Neuronal stem cell (in vitro differentiated cells): ENCODE measurements at regions not wholly inside any gene's neighbourhood (a gene's known extent, or its start where the extent isn't known, plus 50 kb on each side); places are given as distances from the start of the nearest gene placed in this dataset.

ENCODE experiments used
- DNase-seq: peaks from one replicate; pipeline ENCODE4 v3.0.0-alpha.2; 2013; ENCODE audit warnings: low spot score
- H2AFZ ChIP-seq: one replicate; pipeline ENCODE4 v1.6.1; 2013; ENCODE audit warnings: mild to moderate bottlenecking, low read length, inconsistent platforms
- H2AK5ac ChIP-seq: 2 replicates; pipeline ENCODE4 v1.6.1; 2013; ENCODE audit warnings: low read depth, mild to moderate bottlenecking, inconsistent platforms, low read length, moderate library complexity, mixed read lengths
- H2BK120ac ChIP-seq: 2 replicates; pipeline ENCODE4 v1.6.1; 2013; ENCODE audit warnings: low read depth, mild to moderate bottlenecking, inconsistent platforms, low read length, moderate library complexity, mixed read lengths
- H2BK12ac ChIP-seq: one replicate; pipeline ENCODE4 v1.6.1; 2013; ENCODE audit warnings: low read length, inconsistent platforms
- H2BK15ac ChIP-seq: 2 replicates; pipeline ENCODE4 v1.6.1; 2013; ENCODE audit warnings: mild to moderate bottlenecking, low read length, inconsistent platforms, mixed read lengths
- H2BK5ac ChIP-seq: one replicate; pipeline ENCODE4 v1.6.1; 2013; ENCODE audit warnings: inconsistent platforms, mild to moderate bottlenecking, low read length, moderate library complexity
- H3K14ac ChIP-seq: one replicate; pipeline ENCODE4 v1.6.1; 2013; ENCODE audit warnings: low read length, inconsistent platforms
- H3K18ac ChIP-seq: 2 replicates; pipeline ENCODE4 v1.6.1; 2013; ENCODE audit warnings: low read length, inconsistent platforms
- H3K23ac ChIP-seq: 2 replicates; pipeline ENCODE4 v1.6.1; 2013; ENCODE audit warnings: low read depth, mild to moderate bottlenecking, mixed read lengths, low read length, inconsistent platforms; ENCODE audit not compliant: poor library complexity
- H3K27ac ChIP-seq: replicated peaks from 3 replicates; pipeline ENCODE4 v1.5.1; 2013; ENCODE audit warnings: low read length, inconsistent platforms
- H3K27me3 ChIP-seq, 3 experiments: 2 replicates each; pipeline ENCODE4 v1.6.1; 2013; ENCODE audit warnings: low read length in 3 of 3, mild to moderate bottlenecking in 2 of 3, inconsistent platforms in 1 of 3, low read depth in 1 of 3, mixed read lengths in 1 of 3, moderate library complexity in 1 of 3; ENCODE audit not compliant: control insufficient read depth in 3 of 3, insufficient read depth in 3 of 3
- H3K36me3 ChIP-seq, 2 donors: replicated peaks in 1 of 2; 2 replicates each; pipeline ENCODE4 v1.6.1; 2013; ENCODE audit warnings: low read length in 2 of 2; ENCODE audit not compliant: control insufficient read depth in 2 of 2, insufficient read depth in 2 of 2
- H3K4ac ChIP-seq: 2 replicates; pipeline ENCODE4 v1.6.1; 2013; ENCODE audit warnings: inconsistent platforms, mild to moderate bottlenecking, low read length, moderate library complexity
- H3K4me1 ChIP-seq, 2 donors: 1 replicate in 1 of 2; 2 replicates in 1 of 2; pipeline ENCODE4 v1.6.1; 2013; ENCODE audit warnings: low read length in 2 of 2, low read depth in 1 of 2; ENCODE audit not compliant: control insufficient read depth in 2 of 2, insufficient read depth in 1 of 2
- H3K4me2 ChIP-seq: one replicate; pipeline ENCODE4 v1.6.1; 2013; ENCODE audit warnings: mild to moderate bottlenecking, low read length, inconsistent platforms; ENCODE audit not compliant: insufficient read depth, poor library complexity, severe bottlenecking
- H3K4me3 ChIP-seq, 2 donors: 2 replicates each; pipeline ENCODE4 v1.5.1; 2013; ENCODE audit warnings: low read length in 2 of 2, mild to moderate bottlenecking in 2 of 2, inconsistent platforms in 1 of 2, moderate library complexity in 1 of 2
- H3K79me1 ChIP-seq: one replicate; pipeline ENCODE4 v1.6.1; 2013; ENCODE audit warnings: low read depth, mild to moderate bottlenecking, inconsistent platforms, low read length, moderate library complexity
- H3K9ac ChIP-seq: one replicate; pipeline ENCODE4 v1.6.1; 2013; ENCODE audit warnings: mild to moderate bottlenecking, low read depth, low read length, inconsistent platforms; ENCODE audit not compliant: poor library complexity
- H3K9me3 ChIP-seq, 2 donors: replicated peaks in 1 of 2; 2 replicates each; pipeline versions ENCODE3 to v1.6.1; 2013; ENCODE audit warnings: low read length in 2 of 2, mild to moderate bottlenecking in 2 of 2, inconsistent platforms in 1 of 2, low read depth in 1 of 2, mixed read lengths in 1 of 2, moderate library complexity in 1 of 2; ENCODE audit not compliant: control insufficient read depth in 2 of 2, insufficient read depth in 1 of 2
- H4K8ac ChIP-seq: one replicate; pipeline ENCODE4 v1.6.1; 2013; ENCODE audit warnings: low read depth, mild to moderate bottlenecking, inconsistent platforms, low read length, moderate library complexity
- H4K91ac ChIP-seq: one replicate; pipeline ENCODE4 v1.6.1; 2013; ENCODE audit warnings: low read length, low read depth, mild to moderate bottlenecking, inconsistent platforms; ENCODE audit not compliant: poor library complexity
- WGBS, 2 donors: extraction: QIAGEN DNeasy Blood & Tissue Kit; methylation state at CpG; one replicate each; pipeline ENCODE4 v1.1.7; 2013; ENCODE audit warnings: missing lambda C conversion rate in 2 of 2, mixed read lengths in 1 of 2; ENCODE audit not compliant: insufficient read length in 2 of 2, insufficient replicate concordance in 1 of 2; ENCODE audit errors: extremely low coverage in 2 of 2; 5-methylcytosine and 5-hydroxymethylcytosine counted together

GRCh38 chr4:82261084-82261483, 112.7 kb downstream of the HNRNPD start:
- Histone ChIP-seq H2AK5ac (no peak overlapping the region), H3K27ac (no peak overlapping the region), H2BK12ac (no peak overlapping the region), H3K4ac (no peak overlapping the region), H3K18ac (no peak overlapping the region), H3K27me3 (no peaks in the 10 kb centered on the region), H3K4me3 (no peak overlapping the region), H3K14ac (no peak overlapping the region), H3K79me1 (no peaks in the 10 kb centered on the region), H2BK15ac (no peak overlapping the region), H2AFZ (no peak overlapping the region), H2BK120ac (no peak overlapping the region), H3K9me3 (no peaks in the 10 kb centered on the region), H3K4me2 (no peak overlapping the region), H4K8ac (no peak overlapping the region), H3K4me1 (no peaks in the 10 kb centered on the region), H2BK5ac (no peak overlapping the region), H3K9ac (no peak overlapping the region), H3K36me3 (no peaks in the 10 kb centered on the region), H3K23ac (no peak overlapping the region), H4K91ac (no peak overlapping the region)
- DNase-seq = no peak
- no CpG with 5 or more reads among the region's 2 CpGs for WGBS, 2 donors

- no peak overlapping the region for H3K9ac ChIP-seq
- H3K9me3 ChIP-seq = no peaks in the 10 kb centered on the region
Measured at GRCh38 chr4:82260632-82261031, 113.2 kb downstream of the HNRNPD start.

GRCh38 chr4:82256718-82257117, 117.1 kb downstream of the HNRNPD start:
- no CpG with 5 or more reads among the region's 2 CpGs for WGBS, 2 donors
- Histone ChIP-seq H4K8ac (no peak overlapping the region), H3K79me1 (no peaks in the 10 kb centered on the region)

More at GRCh38 chr4:82260632-82261031, 113.2 kb downstream of the HNRNPD start:
- Histone ChIP-seq H3K79me1 (no peaks in the 10 kb centered on the region), H2BK15ac (no peak overlapping the region), H2BK120ac (no peak overlapping the region), H3K4me3 (no peak overlapping the region), H3K18ac (no peak overlapping the region), H3K36me3 (no peaks in the 10 kb centered on the region), H2BK5ac (no peak overlapping the region), H2AK5ac (no peak overlapping the region), H3K4ac (no peak overlapping the region), H4K8ac (no peak overlapping the region), H4K91ac (no peak overlapping the region), H3K14ac (no peak overlapping the region), H3K27ac (no peak overlapping the region), H3K4me2 (no peak overlapping the region), H3K23ac (no peak overlapping the region), H2AFZ (no peak overlapping the region), H3K27me3 (no peaks in the 10 kb centered on the region), H2BK12ac (no peak overlapping the region), H3K4me1 (no peaks in the 10 kb centered on the region)
- no peak for DNase-seq

GRCh38 chr4:82255657-82256056, 118.1 kb downstream of the HNRNPD start:
- Histone ChIP-seq H2BK120ac (no peak overlapping the region), H2BK5ac (no peak overlapping the region), H3K4ac (no peak overlapping the region), H3K14ac (no peak overlapping the region), H2AFZ (no peak overlapping the region), H3K36me3 (no peaks in the 10 kb centered on the region), H4K91ac (no peak overlapping the region), H3K4me1 (no peaks in the 10 kb centered on the region), H3K9ac (no peak overlapping the region), H4K8ac (no peak overlapping the region), H3K18ac (no peak overlapping the region), H3K27me3 (no peaks in the 10 kb centered on the region), H3K79me1 (no peaks in the 10 kb centered on the region), H2BK12ac (no peak overlapping the region), H3K4me3 (no peak overlapping the region), H2AK5ac (no peak overlapping the region), H2BK15ac (no peak overlapping the region), H3K27ac (no peak overlapping the region), H3K23ac (no peak overlapping the region), H3K4me2 (no peak overlapping the region), H3K9me3 (no peaks in the 10 kb centered on the region)
- WGBS, 2 donors = no CpG with 5 or more reads among the region's 1 CpG
- no peak for DNase-seq

More at GRCh38 chr4:82256718-82257117, 117.1 kb downstream of the HNRNPD start:
- H3K27ac ChIP-seq = no peak overlapping the region
- H3K4me3 ChIP-seq = no peak overlapping the region
- H3K4me2 ChIP-seq = no peak overlapping the region
- no peak overlapping the region for H3K9ac ChIP-seq
- H3K23ac ChIP-seq = no peak overlapping the region
- H2BK5ac ChIP-seq = no peak overlapping the region
- DNase-seq = no peak
- H3K4ac ChIP-seq = no peak overlapping the region
- no peak overlapping the region for H2AFZ ChIP-seq
- H2AK5ac ChIP-seq = no peak overlapping the region
- H2BK12ac ChIP-seq = no peak overlapping the region
- H3K27me3 ChIP-seq = no peaks in the 10 kb centered on the region
- no peaks in the 10 kb centered on the region for H3K4me1 ChIP-seq
- no peaks in the 10 kb centered on the region for H3K9me3 ChIP-seq
- no peak overlapping the region for H3K14ac ChIP-seq
- no peak overlapping the region for H2BK120ac ChIP-seq
- no peaks in the 10 kb centered on the region for H3K36me3 ChIP-seq
- no peak overlapping the region for H4K91ac ChIP-seq
- no peak overlapping the region for H2BK15ac ChIP-seq
- no peak overlapping the region for H3K18ac ChIP-seq
